ENCODE measurements at regions not wholly inside any gene's neighbourhood (a gene's known extent, or its start where the extent isn't known, plus 50 kb on each side); places are given as distances from the start of the nearest gene placed in this dataset.

DNA sequence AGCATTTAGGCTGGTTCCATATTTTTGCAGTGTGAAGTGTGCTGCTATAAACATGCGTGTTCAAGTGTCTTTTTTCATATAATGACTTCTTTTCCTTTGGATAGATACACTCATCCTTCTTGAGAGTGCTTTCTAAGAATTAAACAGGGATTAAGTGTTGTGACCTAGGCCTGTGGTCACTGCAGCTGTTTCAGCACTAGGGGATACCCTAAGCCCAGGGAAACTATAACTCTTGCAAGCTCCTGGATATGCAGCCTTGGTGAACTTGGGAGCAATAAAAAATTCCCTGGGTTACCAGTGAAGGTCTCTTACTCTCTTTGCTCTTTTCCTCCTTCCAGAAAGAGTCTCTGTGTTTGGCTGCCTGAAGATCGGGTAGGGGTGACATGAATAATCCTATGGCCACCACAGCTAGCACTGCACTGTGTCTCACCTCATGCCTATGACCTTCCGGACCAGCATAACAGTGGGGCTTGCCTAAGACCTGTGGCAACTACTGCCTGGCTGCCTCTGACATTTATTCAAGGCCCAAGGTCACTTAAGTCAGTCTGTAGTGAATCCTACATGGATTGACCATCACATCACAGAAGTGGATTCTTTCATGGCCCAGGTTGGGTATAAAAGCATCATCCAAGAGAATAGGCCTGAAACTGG lies 799.7 kb downstream of the DACH1 start:
- TF ChIP-seq, protein P1, sequence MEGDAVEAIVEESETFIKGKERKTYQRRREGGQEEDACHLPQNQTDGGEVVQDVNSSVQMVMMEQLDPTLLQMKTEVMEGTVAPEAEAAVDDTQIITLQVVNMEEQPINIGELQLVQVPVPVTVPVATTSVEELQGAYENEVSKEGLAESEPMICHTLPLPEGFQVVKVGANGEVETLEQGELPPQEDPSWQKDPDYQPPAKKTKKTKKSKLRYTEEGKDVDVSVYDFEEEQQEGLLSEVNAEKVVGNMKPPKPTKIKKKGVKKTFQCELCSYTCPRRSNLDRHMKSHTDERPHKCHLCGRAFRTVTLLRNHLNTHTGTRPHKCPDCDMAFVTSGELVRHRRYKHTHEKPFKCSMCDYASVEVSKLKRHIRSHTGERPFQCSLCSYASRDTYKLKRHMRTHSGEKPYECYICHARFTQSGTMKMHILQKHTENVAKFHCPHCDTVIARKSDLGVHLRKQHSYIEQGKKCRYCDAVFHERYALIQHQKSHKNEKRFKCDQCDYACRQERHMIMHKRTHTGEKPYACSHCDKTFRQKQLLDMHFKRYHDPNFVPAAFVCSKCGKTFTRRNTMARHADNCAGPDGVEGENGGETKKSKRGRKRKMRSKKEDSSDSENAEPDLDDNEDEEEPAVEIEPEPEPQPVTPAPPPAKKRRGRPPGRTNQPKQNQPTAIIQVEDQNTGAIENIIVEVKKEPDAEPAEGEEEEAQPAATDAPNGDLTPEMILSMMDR (IDR thresholded peaks at IDR 0.05; ENCODE audit: poor library complexity, severe bottlenecking) = peak; percentile 40
- TF ChIP-seq EZH2 (IDR thresholded peaks at IDR 0.05; ENCODE audit: borderline replicate concordance, insufficient read depth, low read length, poor library complexity, severe bottlenecking) = no peak
- TF ChIP-seq, protein P2, sequence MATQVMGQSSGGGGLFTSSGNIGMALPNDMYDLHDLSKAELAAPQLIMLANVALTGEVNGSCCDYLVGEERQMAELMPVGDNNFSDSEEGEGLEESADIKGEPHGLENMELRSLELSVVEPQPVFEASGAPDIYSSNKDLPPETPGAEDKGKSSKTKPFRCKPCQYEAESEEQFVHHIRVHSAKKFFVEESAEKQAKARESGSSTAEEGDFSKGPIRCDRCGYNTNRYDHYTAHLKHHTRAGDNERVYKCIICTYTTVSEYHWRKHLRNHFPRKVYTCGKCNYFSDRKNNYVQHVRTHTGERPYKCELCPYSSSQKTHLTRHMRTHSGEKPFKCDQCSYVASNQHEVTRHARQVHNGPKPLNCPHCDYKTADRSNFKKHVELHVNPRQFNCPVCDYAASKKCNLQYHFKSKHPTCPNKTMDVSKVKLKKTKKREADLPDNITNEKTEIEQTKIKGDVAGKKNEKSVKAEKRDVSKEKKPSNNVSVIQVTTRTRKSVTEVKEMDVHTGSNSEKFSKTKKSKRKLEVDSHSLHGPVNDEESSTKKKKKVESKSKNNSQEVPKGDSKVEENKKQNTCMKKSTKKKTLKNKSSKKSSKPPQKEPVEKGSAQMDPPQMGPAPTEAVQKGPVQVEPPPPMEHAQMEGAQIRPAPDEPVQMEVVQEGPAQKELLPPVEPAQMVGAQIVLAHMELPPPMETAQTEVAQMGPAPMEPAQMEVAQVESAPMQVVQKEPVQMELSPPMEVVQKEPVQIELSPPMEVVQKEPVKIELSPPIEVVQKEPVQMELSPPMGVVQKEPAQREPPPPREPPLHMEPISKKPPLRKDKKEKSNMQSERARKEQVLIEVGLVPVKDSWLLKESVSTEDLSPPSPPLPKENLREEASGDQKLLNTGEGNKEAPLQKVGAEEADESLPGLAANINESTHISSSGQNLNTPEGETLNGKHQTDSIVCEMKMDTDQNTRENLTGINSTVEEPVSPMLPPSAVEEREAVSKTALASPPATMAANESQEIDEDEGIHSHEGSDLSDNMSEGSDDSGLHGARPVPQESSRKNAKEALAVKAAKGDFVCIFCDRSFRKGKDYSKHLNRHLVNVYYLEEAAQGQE (IDR thresholded peaks at IDR 0.05; ENCODE audit: borderline replicate concordance) = no peak
- no peak for TF ChIP-seq POLR2AphosphoS5 (IDR thresholded peaks at IDR 0.05)
- peak; percentile 59 for TF ChIP-seq RAD21 (conservative IDR thresholded peaks at IDR 0.05)

All from neural cell (in vitro differentiated cells).